Endothelial cell of umbilical vein (primary cell): ENCODE measurements at regions not wholly inside any gene's neighbourhood (a gene's known extent, or its start where the extent isn't known, plus 50 kb on each side); places are given as distances from the start of the nearest gene placed in this dataset.

ENCODE experiments used
- BruUV-seq: library from RNA; stranded (reverse); fragments of 400-500 nt; replicated peaks from 2 replicates; lab custom pipeline; 2021; lab: Mats Ljungman, UMichigan
- CTCF ChIA-PET: fragments of 300-600, 350-600 bp; sonication (Branson Sonifier 250); formaldehyde crosslinking; loops from one replicate; lab custom pipeline; 2021; ENCODE audit warnings: antibody characterized with exemption, inconsistent platforms; lab: Charles Lee
- POLR2A ChIA-PET: fragments of 300-600, 350-600 bp; sonication (Branson Sonifier 250); formaldehyde crosslinking; loops from one replicate; lab custom pipeline; 2021; ENCODE audit warnings: antibody characterized with exemption, inconsistent platforms; lab: Charles Lee
- DNase-seq: peaks from one replicate; pipeline ENCODE4 v3.0.0-alpha.2; 2011; ENCODE audit warnings: low read depth, low spot score
- FAIRE-seq: peaks from 2 replicates; lab custom pipeline; 2011; peaks lifted over from hg19 to GRCh38; lab: Jason Lieb, UNC
- H2AFZ ChIP-seq: 2 replicates; pipeline ENCODE4 v1.6.0; 2012; ENCODE audit warnings: low read depth, low read length, control low read depth, inconsistent platforms
- H3K27ac ChIP-seq: 2 replicates; pipeline ENCODE4 v1.5.1; 2011; ENCODE audit warnings: low read depth, mild to moderate bottlenecking, control low read depth, low read length, moderate library complexity; ENCODE audit not compliant: insufficient read depth
- H3K27me3 ChIP-seq, 2 experiments: 2 replicates each; pipeline versions ENCODE4 v1.6.0 to v1.6.1; 2011; ENCODE audit warnings: low read length in 2 of 2, mixed read lengths in 1 of 2; ENCODE audit not compliant: control insufficient read depth in 2 of 2, insufficient read depth in 2 of 2
- H3K36me3 ChIP-seq, 2 experiments: 2 replicates in 1 of 2; 3 replicates in 1 of 2; pipeline ENCODE4 v1.5.1; 2011; ENCODE audit warnings: low read length in 2 of 2, mild to moderate bottlenecking in 1 of 2, moderate library complexity in 1 of 2; ENCODE audit not compliant: control insufficient read depth in 2 of 2, insufficient read depth in 2 of 2; ENCODE audit errors: extremely low read depth in 1 of 2
- H3K4me1 ChIP-seq: 3 replicates; pipeline ENCODE4 v1.5.1; 2011; ENCODE audit warnings: mild to moderate bottlenecking, low read length; ENCODE audit not compliant: control insufficient read depth, insufficient read depth; ENCODE audit errors: extremely low read depth
- H3K4me2 ChIP-seq: 2 replicates; pipeline ENCODE4 v1.6.1; 2011; ENCODE audit warnings: low read length, control low read depth, mixed read lengths; ENCODE audit not compliant: insufficient read depth
- H3K4me3 ChIP-seq, 3 experiments: fragments of 200-600 bp in 1 of 3; sonication (generic), shearing (Covaris generic) in 1 of 3; replicated peaks in 1 of 3; 2 replicates each; pipeline ENCODE4 v1.5.1; 2011 to 2016; ENCODE audit warnings: control low read depth in 3 of 3, low read length in 3 of 3, mild to moderate bottlenecking in 2 of 3, inconsistent platforms in 1 of 3, low read depth in 1 of 3, moderate library complexity in 1 of 3; ENCODE audit not compliant: insufficient read depth in 1 of 3
- H3K79me2 ChIP-seq: 2 replicates; pipeline ENCODE4 v1.6.0; 2012; ENCODE audit warnings: low read length, inconsistent platforms; ENCODE audit not compliant: control insufficient read depth, insufficient read depth
- H3K9ac ChIP-seq: replicated peaks from 2 replicates; pipeline ENCODE3; 2011; ENCODE audit warnings: low read length, control low read depth; ENCODE audit not compliant: insufficient read depth; ENCODE audit errors: extremely low read depth
- H3K9me1 ChIP-seq: replicated peaks from 3 replicates; pipeline ENCODE4 v1.6.0; 2011; ENCODE audit warnings: mild to moderate bottlenecking, low read length; ENCODE audit not compliant: control insufficient read depth, insufficient read depth; ENCODE audit errors: extremely low read depth
- H3K9me3 ChIP-seq: replicated peaks from 2 replicates; pipeline ENCODE4 v1.5.1; 2012; ENCODE audit warnings: low read length, inconsistent platforms; ENCODE audit not compliant: control insufficient read depth, insufficient read depth
- H4K20me1 ChIP-seq: replicated peaks from 2 replicates; pipeline ENCODE3; 2011; ENCODE audit warnings: mild to moderate bottlenecking, low read length; ENCODE audit not compliant: control insufficient read depth, insufficient read depth; ENCODE audit errors: extremely low read depth
- EZH2 ChIP-seq: IDR thresholded peaks from 2 replicates; pipeline ENCODE4 v1.6.1; 2012; ENCODE audit warnings: borderline replicate concordance, low read depth, mild to moderate bottlenecking, moderate library complexity, low read length, inconsistent platforms; ENCODE audit not compliant: severe bottlenecking
- FOS ChIP-seq: IDR thresholded peaks from 2 replicates; pipeline ENCODE4 v1.6.1; 2011; ENCODE audit warnings: mild to moderate bottlenecking, low read length, moderate library complexity, borderline replicate concordance; ENCODE audit not compliant: insufficient read depth
- GATA2 ChIP-seq: IDR thresholded peaks from 2 replicates; pipeline ENCODE4 v1.7.0; 2011; ENCODE audit warnings: low read depth, mild to moderate bottlenecking, moderate library complexity, mixed read lengths, low read length; ENCODE audit not compliant: insufficient read length, insufficient read depth
- JUN ChIP-seq: IDR thresholded peaks from 2 replicates; pipeline ENCODE4 v1.6.1; 2011; ENCODE audit warnings: borderline replicate concordance, low read depth; ENCODE audit not compliant: insufficient read length, insufficient read depth
- MYC ChIP-seq: IDR thresholded peaks from one replicate; pipeline ENCODE4 v1.6.1; 2011; ENCODE audit warnings: mild to moderate bottlenecking, low read depth, low read length
- POLR2A ChIP-seq: IDR thresholded peaks from 2 replicates; pipeline ENCODE4 v1.6.1; 2012; ENCODE audit warnings: low read depth, mild to moderate bottlenecking, control low read depth, low read length
- POLR2AphosphoS5 ChIP-seq: IDR thresholded peaks from 2 replicates; pipeline ENCODE4 v1.6.1; 2012; ENCODE audit warnings: low read depth, mild to moderate bottlenecking, control low read depth, low read length, moderate library complexity; ENCODE audit not compliant: insufficient read depth
- dilution Hi-C: fragments of 300-500 bp; cut with MboI; formaldehyde crosslinking; loops from one replicate; pipeline ENCODE4 v1.15.0; 2019; ENCODE audit warnings: low sequenced_read_pairs; ENCODE audit not compliant: extremely low pct_ligation_motif_present
- intact Hi-C: fragments of 100-400 bp; cut with micrococcal nuclease; formaldehyde crosslinking; loops from one replicate; pipeline ENCODE4 v1.10.0; 2022
- TF ChIP-seq, protein P1 (sequence below): IDR thresholded peaks from 2 replicates; pipeline ENCODE4 v1.6.1; 2011; ENCODE audit not compliant: insufficient read depth, insufficient read length
- TF ChIP-seq, protein P2 (sequence below), 2 donors: IDR thresholded peaks; 1 replicate in 1 of 2; 2 replicates in 1 of 2; pipeline ENCODE4 v1.5.1; 2011; ENCODE audit warnings: low read length in 2 of 2, mild to moderate bottlenecking in 2 of 2, moderate library complexity in 2 of 2, control low read depth in 1 of 2, inconsistent platforms in 1 of 2, low read depth in 1 of 2; ENCODE audit not compliant: insufficient read depth in 1 of 2; ENCODE audit errors: extremely low read depth in 1 of 2

DNA sequence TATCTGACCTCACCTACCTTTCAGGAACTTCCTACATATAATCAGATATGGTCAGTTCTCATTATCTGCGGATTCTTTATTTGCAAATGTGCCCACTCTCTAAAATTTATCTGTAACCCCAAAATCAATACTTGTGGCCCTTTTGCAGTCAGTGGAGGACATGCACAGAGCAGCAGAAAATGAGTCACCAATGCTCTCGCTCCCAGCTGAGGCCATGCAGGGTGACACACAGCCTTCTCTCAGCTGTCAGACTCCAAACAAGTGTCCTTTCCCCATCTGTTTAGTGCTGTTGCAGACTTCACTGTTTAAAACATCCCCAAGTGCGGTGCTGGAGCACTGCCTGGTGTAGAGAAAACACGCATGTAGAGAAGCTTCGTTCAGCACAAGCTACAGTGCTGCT, 171.9 kb upstream of the SALL3 start:
- no peak overlapping the region for H2AFZ ChIP-seq
- POLR2A ChIA-PET, result no interaction called here
- no peak for TF ChIP-seq POLR2A
- no peak for TF ChIP-seq EZH2
- TF ChIP-seq, protein P1, sequence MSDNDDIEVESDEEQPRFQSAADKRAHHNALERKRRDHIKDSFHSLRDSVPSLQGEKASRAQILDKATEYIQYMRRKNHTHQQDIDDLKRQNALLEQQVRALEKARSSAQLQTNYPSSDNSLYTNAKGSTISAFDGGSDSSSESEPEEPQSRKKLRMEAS, result no peak
- no peak for TF ChIP-seq GATA2
- no peak for TF ChIP-seq JUN
- no peak for TF ChIP-seq MYC
- TF ChIP-seq, protein P2, sequence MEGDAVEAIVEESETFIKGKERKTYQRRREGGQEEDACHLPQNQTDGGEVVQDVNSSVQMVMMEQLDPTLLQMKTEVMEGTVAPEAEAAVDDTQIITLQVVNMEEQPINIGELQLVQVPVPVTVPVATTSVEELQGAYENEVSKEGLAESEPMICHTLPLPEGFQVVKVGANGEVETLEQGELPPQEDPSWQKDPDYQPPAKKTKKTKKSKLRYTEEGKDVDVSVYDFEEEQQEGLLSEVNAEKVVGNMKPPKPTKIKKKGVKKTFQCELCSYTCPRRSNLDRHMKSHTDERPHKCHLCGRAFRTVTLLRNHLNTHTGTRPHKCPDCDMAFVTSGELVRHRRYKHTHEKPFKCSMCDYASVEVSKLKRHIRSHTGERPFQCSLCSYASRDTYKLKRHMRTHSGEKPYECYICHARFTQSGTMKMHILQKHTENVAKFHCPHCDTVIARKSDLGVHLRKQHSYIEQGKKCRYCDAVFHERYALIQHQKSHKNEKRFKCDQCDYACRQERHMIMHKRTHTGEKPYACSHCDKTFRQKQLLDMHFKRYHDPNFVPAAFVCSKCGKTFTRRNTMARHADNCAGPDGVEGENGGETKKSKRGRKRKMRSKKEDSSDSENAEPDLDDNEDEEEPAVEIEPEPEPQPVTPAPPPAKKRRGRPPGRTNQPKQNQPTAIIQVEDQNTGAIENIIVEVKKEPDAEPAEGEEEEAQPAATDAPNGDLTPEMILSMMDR (IDR thresholded peaks at IDR 0.05; ENCODE audit: extremely low read depth in 1 of 2, insufficient read depth in 1 of 2, low read depth in 1 of 2, low read length in 2 of 2), result no peak
- TF ChIP-seq POLR2AphosphoS5, result no peak
- no peak for TF ChIP-seq FOS
- no peak overlapping the region for H3K27ac ChIP-seq
- no peaks in the 10 kb centered on the region for H3K4me1 ChIP-seq
- H3K9ac ChIP-seq, result no peak overlapping the region
- H3K9me3 ChIP-seq, result peaks cover 2% of the 10 kb centered on the region
- no peaks in the 10 kb centered on the region for H4K20me1 ChIP-seq
- intact Hi-C loops (no loop called here), dilution Hi-C loops (no loop called here)
- BruUV-seq, result no TSS peak
- H3K9me1 ChIP-seq, result no peaks in the 10 kb centered on the region
- H3K4me3 ChIP-seq, result no peak overlapping the region
- H3K27me3 ChIP-seq, result no peaks in the 10 kb centered on the region
- no peaks in the 10 kb centered on the region for H3K79me2 ChIP-seq
- CTCF ChIA-PET, result no interaction called here
- H3K4me2 ChIP-seq, result no peak overlapping the region
- no peaks in the 10 kb centered on the region for H3K36me3 ChIP-seq
- FAIRE-seq (no peak), DNase-seq (no peak)
